OCI-LY7 (cell line): ENCODE measurements at regions not wholly inside any gene's neighbourhood (a gene's known extent, or its start where the extent isn't known, plus 50 kb on each side); places are given as distances from the start of the nearest gene placed in this dataset.
"Not testable (repeated sequence)": the region's sequence is repeated elsewhere in the genome, so short reads cannot be mapped to it uniquely, and the experiment has no call there.

Experiments used
- BruUV-seq: library from RNA; stranded (reverse); fragments of 400-500 nt; replicated peaks from 2 replicates; lab custom pipeline; 2021; lab: Mats Ljungman, UMichigan
- CTCF ChIA-PET: fragments of 300-600 bp; sonication (Branson Sonifier 250); formaldehyde crosslinking; loops from one replicate; lab custom pipeline; 2022; ENCODE audit warnings: antibody characterized with exemption; ENCODE audit not compliant: unreplicated experiment; lab: Charles Lee
- POLR2A ChIA-PET: fragments of 300-600 bp; sonication (Branson Sonifier 250); formaldehyde crosslinking; loops from one replicate; lab custom pipeline; 2022; ENCODE audit warnings: antibody characterized with exemption; lab: Charles Lee
- DNase-seq: peaks from one replicate; pipeline ENCODE4 v3.0.0-alpha.2; 2015; ENCODE audit warnings: low spot score
- H2AFZ ChIP-seq: fragments of 200-600 bp; sonication (generic), shearing (Covaris generic); 2 replicates; pipeline ENCODE4 v1.6.1; 2014; ENCODE audit warnings: mild to moderate bottlenecking, antibody characterized with exemption, low read length, moderate library complexity
- H3K27ac ChIP-seq: fragments of 200-600 bp; sonication (generic); 2 replicates; pipeline ENCODE4 v1.5.1; 2014; ENCODE audit warnings: mixed run types, low read depth, mild to moderate bottlenecking, moderate library complexity, low read length, inconsistent platforms; ENCODE audit not compliant: poor library complexity, severe bottlenecking
- H3K36me3 ChIP-seq: fragments of 200-600 bp; sonication (generic); 2 replicates; pipeline ENCODE4 v1.6.1; 2014; ENCODE audit warnings: mild to moderate bottlenecking, antibody characterized with exemption, low read length, moderate library complexity, mixed read lengths; ENCODE audit not compliant: insufficient read depth
- H3K4me1 ChIP-seq: fragments of 200-600 bp; sonication (generic); 2 replicates; pipeline ENCODE4 v1.5.1; 2014; ENCODE audit warnings: mild to moderate bottlenecking, low read length; ENCODE audit not compliant: insufficient read depth, poor library complexity, severe bottlenecking
- H3K4me2 ChIP-seq: fragments of 200-600 bp; sonication (generic); 2 replicates; pipeline ENCODE4 v1.6.1; 2014; ENCODE audit warnings: mild to moderate bottlenecking, low read length
- H3K4me3 ChIP-seq: fragments of 200-600 bp; sonication (generic); 2 replicates; pipeline ENCODE4 v1.5.1; 2014; ENCODE audit warnings: mild to moderate bottlenecking, low read depth, low read length; ENCODE audit not compliant: poor library complexity, severe bottlenecking
- H3K79me2 ChIP-seq: fragments of 200-600 bp; sonication (generic); 2 replicates; pipeline ENCODE4 v1.6.1; 2016; ENCODE audit warnings: low read depth, mild to moderate bottlenecking, low read length, moderate library complexity, mixed read lengths; ENCODE audit not compliant: insufficient read depth
- H3K9me2 ChIP-seq: fragments of 200-600 bp; sonication (generic); 2 replicates; pipeline ENCODE4 v1.6.1; 2016; ENCODE audit warnings: mild to moderate bottlenecking, low read length, mixed read lengths; ENCODE audit not compliant: insufficient read depth
- H3K9me3 ChIP-seq: fragments of 200-600 bp; sonication (generic); 2 replicates; pipeline ENCODE4 v1.6.1; 2014; ENCODE audit warnings: mild to moderate bottlenecking, mixed run types, low read length, mixed read lengths
- H4K20me1 ChIP-seq: fragments of 200-600 bp; sonication (generic); 2 replicates; pipeline ENCODE4 v1.6.1; 2014; ENCODE audit warnings: mild to moderate bottlenecking, antibody characterized with exemption, low read length, moderate library complexity, mixed read lengths; ENCODE audit not compliant: insufficient read depth
- CTCF ChIP-seq: fragments of 200-600 bp; sonication (generic); conservative IDR thresholded peaks from 2 replicates; pipeline ENCODE4 v1.5.1; 2014; ENCODE audit warnings: mild to moderate bottlenecking, antibody characterized with exemption, low read length, moderate library complexity, mixed read lengths
- EZH2phosphoT487 ChIP-seq: fragments of 200-600 bp; sonication (generic); IDR thresholded peaks from 2 replicates; pipeline ENCODE4 v1.6.1; 2018; ENCODE audit warnings: low read depth, borderline replicate concordance, mild to moderate bottlenecking, mixed run types, antibody characterized with exemption, low read length, moderate library complexity, mixed read lengths
- intact Hi-C: fragments of 100-400 bp; cut with micrococcal nuclease; formaldehyde crosslinking; loops from one replicate; pipeline ENCODE4 v1.10.0; 2022; ENCODE audit not compliant: unreplicated experiment

DNA sequence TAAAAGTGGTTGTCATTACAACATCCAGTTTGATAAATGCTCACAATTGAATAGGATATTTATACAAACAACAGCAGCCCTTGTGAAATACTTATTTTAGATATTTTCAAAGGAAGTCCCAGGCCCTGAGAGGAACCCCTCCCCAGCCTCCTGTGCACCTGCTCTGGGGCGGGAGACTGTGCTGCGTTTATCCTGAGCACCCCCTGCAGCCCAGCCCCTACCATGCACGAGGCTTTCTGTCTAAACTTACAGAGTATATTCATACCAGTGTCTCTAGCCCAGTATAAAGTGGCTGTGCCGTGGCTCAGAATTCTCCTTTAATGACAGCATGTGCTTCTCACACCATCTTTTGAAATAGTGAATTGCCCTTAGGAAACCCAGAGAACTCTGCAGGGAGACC is 1084.3 kb downstream of the TMEM121 start:
- TF ChIP-seq CTCF (no peak), EZH2phosphoT487 (no peak)
- intact Hi-C loops = no loop called here

DNA sequence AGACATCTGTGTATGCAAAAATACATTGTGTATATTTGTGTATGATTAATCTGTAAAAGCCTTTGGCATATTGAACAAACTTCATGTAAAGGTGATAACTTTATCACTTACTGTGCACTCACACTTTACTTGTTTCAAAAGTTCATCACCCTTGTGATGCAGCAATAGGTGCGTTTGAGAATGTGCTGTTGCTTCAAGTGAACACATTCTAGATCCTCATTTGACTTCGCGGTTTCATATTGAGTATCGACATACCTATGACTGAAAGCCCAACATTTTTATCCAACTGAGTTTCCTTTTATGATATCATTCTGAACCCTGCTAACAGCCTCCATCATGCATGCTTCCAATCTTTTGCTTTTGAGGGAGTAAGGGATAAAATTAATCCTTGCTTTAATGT is 1086.9 kb downstream of the TMEM121 start:
- intact Hi-C loops = no loop called here
- DNase-seq = no peak
- BruUV-seq = no TSS peak
- Histone ChIP-seq H3K9me2 (no peaks in the 10 kb centered on the region), H4K20me1 (no peaks in the 10 kb centered on the region), H3K9me3 (no peaks in the 10 kb centered on the region), H2AFZ (no peak overlapping the region), H3K4me1 (peaks cover 7% of the 10 kb centered on the region), H3K36me3 (no peaks in the 10 kb centered on the region), H3K4me2 (no peak overlapping the region), H3K79me2 (no peaks in the 10 kb centered on the region), H3K27ac (no peak overlapping the region), H3K4me3 (no peak overlapping the region)
- POLR2A ChIA-PET = no interaction called here
- CTCF ChIA-PET = no interaction called here
- no peak for TF ChIP-seq EZH2phosphoT487
- TF ChIP-seq CTCF = no peak

More for the DNA sequence above, 1084.3 kb downstream of the TMEM121 start:
- no peaks in the 10 kb centered on the region for H3K36me3 ChIP-seq
- no peak overlapping the region for H3K4me3 ChIP-seq
- no peaks in the 10 kb centered on the region for H3K9me2 ChIP-seq
- no peak overlapping the region for H3K27ac ChIP-seq
- no peak for DNase-seq
- POLR2A ChIA-PET = no interaction called here
- no peaks in the 10 kb centered on the region for H4K20me1 ChIP-seq
- 0 out of 2 replicates have a peak overlapping the region, but pooled peaks have one; percentile 20 for H3K4me2 ChIP-seq
- H3K9me3 ChIP-seq = no peaks in the 10 kb centered on the region
- H3K79me2 ChIP-seq = no peaks in the 10 kb centered on the region
- no TSS peak for BruUV-seq
- CTCF ChIA-PET = no interaction called here
- H2AFZ ChIP-seq = no peak overlapping the region
- peaks cover 7% of the 10 kb centered on the region for H3K4me1 ChIP-seq

GRCh38 chr14:106618471-106618951 is 1092.1 kb downstream of the TMEM121 start:
- H4K20me1 ChIP-seq, H3K4me3 ChIP-seq, H3K9me3 ChIP-seq, H3K4me2 ChIP-seq, CTCF ChIA-PET, intact Hi-C loops, H3K9me2 ChIP-seq, H3K4me1 ChIP-seq, H2AFZ ChIP-seq, H3K27ac ChIP-seq, POLR2A ChIA-PET, BruUV-seq, H3K79me2 ChIP-seq, H3K36me3 ChIP-seq: not testable (repeated sequence)
- TF ChIP-seq CTCF = peak; percentile 88
- DNase-seq = peak; percentile 49
